ENCODE measurements at regions not wholly inside any gene's neighbourhood (a gene's known extent, or its start where the extent isn't known, plus 50 kb on each side); places are given as distances from the start of the nearest gene placed in this dataset.
"Not testable (repeated sequence)": the region's sequence is repeated elsewhere in the genome, so short reads cannot be mapped to it uniquely, and the experiment has no call there.

- not testable (repeated sequence) for TF ChIP-seq EP300, CTCF, POLR2A (IDR thresholded peaks at IDR 0.05)
Measured at GRCh38 chrX:65282905-65283304, 251.7 kb downstream of the LAS1L start.
